ENCODE measurements at regions not wholly inside any gene's neighbourhood (a gene's known extent, or its start where the extent isn't known, plus 50 kb on each side); places are given as distances from the start of the nearest gene placed in this dataset.
A peak's percentile ranks its signal among the peaks of the same experiment; 100 is the strongest.

GRCh38 chrX:99242001-99242400 lies 1168.1 kb downstream of the PCDH19 start:
- Histone ChIP-seq H3K27me3 (replicated peaks in 1 of 4; ENCODE audit: control insufficient read depth in 3 of 4, extremely low read depth in 1 of 4, insufficient read depth in 3 of 4, low read length in 3 of 4) (no peaks in the 10 kb centered on the region), H4K91ac (replicated peaks; ENCODE audit: insufficient read length, low read length) (no peak overlapping the region), H3K18ac (ENCODE audit: extremely low read depth, low read length) (no peak overlapping the region), H3K27ac (ENCODE audit: low read depth, low read length) (no peak overlapping the region), H3K4me3 (ENCODE audit: extremely low read depth in 1 of 4, insufficient read depth in 2 of 4, low read depth in 3 of 4, low read length in 4 of 4) (no peak overlapping the region), H3K23me2 (ENCODE audit: low read depth, low read length) (no peaks in the 10 kb centered on the region), H2AFZ (ENCODE audit: low read length) (no peak overlapping the region), H3K36me3 (ENCODE audit: control insufficient read depth in 2 of 4, insufficient read depth in 4 of 4, low read length in 3 of 4) (no peaks in the 10 kb centered on the region), H3K79me2 (ENCODE audit: control insufficient read depth in 1 of 2, insufficient read depth in 2 of 2, low read length in 2 of 2) (no peaks in the 10 kb centered on the region), H3K56ac (replicated peaks; ENCODE audit: insufficient read length, low read depth, low read length) (no peak overlapping the region), H3K23ac (ENCODE audit: insufficient read length) (no peak overlapping the region), H2BK5ac (ENCODE audit: low read depth, low read length) (no peak overlapping the region), H3K4me2 (ENCODE audit: insufficient read depth in 1 of 2, low read depth in 2 of 2, low read length in 2 of 2) (no peak overlapping the region), H3K9me3 (ENCODE audit: insufficient read depth in 2 of 2, low read depth in 1 of 2, low read length in 1 of 2) (no peaks in the 10 kb centered on the region), H2AK5ac (ENCODE audit: low read depth, low read length) (no peak overlapping the region), H3K14ac (ENCODE audit: insufficient read length) (no peak overlapping the region), H3K4ac (replicated peaks; ENCODE audit: insufficient read length, low read depth, low read length) (no peak overlapping the region), H3K4me1 (replicated peaks in 1 of 4; ENCODE audit: control insufficient read depth in 3 of 4, insufficient read depth in 4 of 4, low read length in 3 of 4) (no peaks in the 10 kb centered on the region), H4K5ac (ENCODE audit: insufficient read length, low read depth, low read length) (no peak overlapping the region), H2BK12ac (ENCODE audit: low read depth, low read length) (no peak overlapping the region), H4K20me1 (replicated peaks in 1 of 2; ENCODE audit: control insufficient read depth in 1 of 2, insufficient read depth in 2 of 2, low read length in 2 of 2) (no peaks in the 10 kb centered on the region), H3K9ac (replicated peaks in 1 of 4; ENCODE audit: extremely low read depth in 1 of 4, low read depth in 3 of 4, low read length in 3 of 4) (no peak overlapping the region), H2BK20ac (ENCODE audit: low read length) (no peak overlapping the region), H4K8ac (ENCODE audit: extremely low read depth, insufficient read depth, low read length) (no peak overlapping the region), H2BK120ac (replicated peaks; ENCODE audit: low read depth, low read length) (no peak overlapping the region), H2BK15ac (ENCODE audit: low read length) (no peak overlapping the region), H3K79me1 (ENCODE audit: low read depth, low read length) (no peaks in the 10 kb centered on the region)
- DNase-seq (ENCODE audit: low read depth in 1 of 2, low spot score in 2 of 2) (peak; percentile 48 to 70), FAIRE-seq (no peak)
- ChIA-PET POLR2A (ENCODE audit: partially characterized antibody) (no interaction called here), CTCF (ENCODE audit: partially characterized antibody) (no interaction called here)
- 67% methylated on average over 3 of the region's 4 CpGs; no CpG with 5 or more reads in 1 of the 2 experiments for WGBS, 2 experiments (ENCODE audit: extremely low coverage in 1 of 2, insufficient coverage in 1 of 2, insufficient read length in 1 of 2, insufficient replicate concordance in 2 of 2, low coverage in 1 of 2, low lambda C conversion rate in 2 of 2, missing lambda C conversion rate in 1 of 2)
- TF ChIP-seq RAD21 (IDR thresholded peaks at IDR 0.05 in 1 of 2, conservative IDR thresholded peaks at IDR 0.05 in 1 of 2; ENCODE audit: low read depth in 2 of 2, low read length in 2 of 2) (peak in 1 of 2 experiments; percentile 21; a peak in 2 of 4 replicates), EP300 (IDR thresholded peaks at IDR 0.05; ENCODE audit: borderline replicate concordance in 1 of 2, low read depth in 2 of 2, low read length in 2 of 2) (no peak), ATF2 (IDR thresholded peaks at IDR 0.05; ENCODE audit: low read length) (no peak), TAF1 (IDR thresholded peaks at IDR 0.05; ENCODE audit: low read depth, low read length) (no peak), ASH2L (IDR thresholded peaks at IDR 0.05; ENCODE audit: low read length) (no peak), MAX (IDR thresholded peaks at IDR 0.05) (no peak), CTBP2 (IDR thresholded peaks at IDR 0.05; ENCODE audit: borderline replicate concordance, insufficient read depth, insufficient read length, low read length) (peak; percentile 36), TBP (IDR thresholded peaks at IDR 0.05; ENCODE audit: low read depth, low read length) (no peak)

Data from H1 (cell line).